ENCODE measurements at regions not wholly inside any gene's neighbourhood (a gene's known extent, or its start where the extent isn't known, plus 50 kb on each side); places are given as distances from the start of the nearest gene placed in this dataset.

DNA sequence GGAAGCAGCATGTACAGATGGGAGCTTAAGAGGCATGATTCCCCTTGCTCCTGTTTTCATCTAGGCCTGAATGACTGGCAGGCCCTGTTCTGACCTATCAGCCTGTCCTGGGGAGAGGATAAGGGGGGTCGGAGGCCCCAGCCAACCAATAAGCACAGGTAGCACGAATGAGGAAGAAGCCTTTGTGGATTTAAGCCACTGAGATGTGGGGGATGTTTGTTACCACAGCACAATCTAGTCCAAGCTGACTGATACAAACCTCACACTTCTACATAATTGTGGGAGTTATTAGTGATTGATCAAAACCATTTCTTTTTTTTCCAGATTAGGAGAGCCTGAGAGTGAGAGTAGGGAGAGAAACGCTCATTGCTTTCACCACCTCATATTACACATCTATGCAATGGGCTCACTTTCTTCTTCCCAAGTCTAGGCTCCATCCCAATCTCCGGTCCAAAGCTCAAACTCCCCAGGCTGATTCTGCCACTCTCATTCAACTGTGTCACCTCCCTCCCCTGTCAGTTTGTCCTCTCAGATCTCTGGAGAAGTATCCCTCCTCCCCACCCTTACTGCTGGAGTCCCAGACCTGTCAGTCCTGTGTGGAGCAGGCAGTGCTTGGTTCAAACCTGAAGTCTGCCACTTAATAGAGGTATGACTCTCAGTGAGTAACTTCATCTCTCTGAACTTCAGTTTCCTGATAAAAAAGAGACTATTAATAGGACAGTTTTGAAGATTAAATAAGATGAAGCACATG is 220.5 kb downstream of the PTPRU start:
- no peaks in the 10 kb centered on the region for H3K9me3 ChIP-seq (ENCODE audit: low read length)
- H3F3A ChIP-seq (ENCODE audit: insufficient read depth, low read length, poor library complexity, severe bottlenecking), result no peaks in the 10 kb centered on the region
- H3K79me2 ChIP-seq (replicated peaks; ENCODE audit: insufficient read depth, low read length), result no peaks in the 10 kb centered on the region
- no peaks in the 10 kb centered on the region for H3K27me3 ChIP-seq (ENCODE audit: insufficient read depth, low read depth, low read length)
- TF ChIP-seq EP300 (conservative IDR thresholded peaks at IDR 0.05; ENCODE audit: poor library complexity, severe bottlenecking) (no peak), MXI1 (conservative IDR thresholded peaks at IDR 0.05; ENCODE audit: poor library complexity, severe bottlenecking) (no peak), EZH2 (IDR thresholded peaks at IDR 0.05; ENCODE audit: borderline replicate concordance, insufficient read depth, low read length, poor library complexity, severe bottlenecking) (no peak), TAF1 (IDR thresholded peaks at IDR 0.05; ENCODE audit: low read depth) (no peak), RAD21 (conservative IDR thresholded peaks at IDR 0.05) (no peak), POLR2AphosphoS5 (IDR thresholded peaks at IDR 0.05) (no peak), SMC3 (conservative IDR thresholded peaks at IDR 0.05; ENCODE audit: poor library complexity) (no peak)
- TF ChIP-seq, protein P1, sequence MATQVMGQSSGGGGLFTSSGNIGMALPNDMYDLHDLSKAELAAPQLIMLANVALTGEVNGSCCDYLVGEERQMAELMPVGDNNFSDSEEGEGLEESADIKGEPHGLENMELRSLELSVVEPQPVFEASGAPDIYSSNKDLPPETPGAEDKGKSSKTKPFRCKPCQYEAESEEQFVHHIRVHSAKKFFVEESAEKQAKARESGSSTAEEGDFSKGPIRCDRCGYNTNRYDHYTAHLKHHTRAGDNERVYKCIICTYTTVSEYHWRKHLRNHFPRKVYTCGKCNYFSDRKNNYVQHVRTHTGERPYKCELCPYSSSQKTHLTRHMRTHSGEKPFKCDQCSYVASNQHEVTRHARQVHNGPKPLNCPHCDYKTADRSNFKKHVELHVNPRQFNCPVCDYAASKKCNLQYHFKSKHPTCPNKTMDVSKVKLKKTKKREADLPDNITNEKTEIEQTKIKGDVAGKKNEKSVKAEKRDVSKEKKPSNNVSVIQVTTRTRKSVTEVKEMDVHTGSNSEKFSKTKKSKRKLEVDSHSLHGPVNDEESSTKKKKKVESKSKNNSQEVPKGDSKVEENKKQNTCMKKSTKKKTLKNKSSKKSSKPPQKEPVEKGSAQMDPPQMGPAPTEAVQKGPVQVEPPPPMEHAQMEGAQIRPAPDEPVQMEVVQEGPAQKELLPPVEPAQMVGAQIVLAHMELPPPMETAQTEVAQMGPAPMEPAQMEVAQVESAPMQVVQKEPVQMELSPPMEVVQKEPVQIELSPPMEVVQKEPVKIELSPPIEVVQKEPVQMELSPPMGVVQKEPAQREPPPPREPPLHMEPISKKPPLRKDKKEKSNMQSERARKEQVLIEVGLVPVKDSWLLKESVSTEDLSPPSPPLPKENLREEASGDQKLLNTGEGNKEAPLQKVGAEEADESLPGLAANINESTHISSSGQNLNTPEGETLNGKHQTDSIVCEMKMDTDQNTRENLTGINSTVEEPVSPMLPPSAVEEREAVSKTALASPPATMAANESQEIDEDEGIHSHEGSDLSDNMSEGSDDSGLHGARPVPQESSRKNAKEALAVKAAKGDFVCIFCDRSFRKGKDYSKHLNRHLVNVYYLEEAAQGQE (IDR thresholded peaks at IDR 0.05; ENCODE audit: borderline replicate concordance), result no peak
- TF ChIP-seq, protein P2, sequence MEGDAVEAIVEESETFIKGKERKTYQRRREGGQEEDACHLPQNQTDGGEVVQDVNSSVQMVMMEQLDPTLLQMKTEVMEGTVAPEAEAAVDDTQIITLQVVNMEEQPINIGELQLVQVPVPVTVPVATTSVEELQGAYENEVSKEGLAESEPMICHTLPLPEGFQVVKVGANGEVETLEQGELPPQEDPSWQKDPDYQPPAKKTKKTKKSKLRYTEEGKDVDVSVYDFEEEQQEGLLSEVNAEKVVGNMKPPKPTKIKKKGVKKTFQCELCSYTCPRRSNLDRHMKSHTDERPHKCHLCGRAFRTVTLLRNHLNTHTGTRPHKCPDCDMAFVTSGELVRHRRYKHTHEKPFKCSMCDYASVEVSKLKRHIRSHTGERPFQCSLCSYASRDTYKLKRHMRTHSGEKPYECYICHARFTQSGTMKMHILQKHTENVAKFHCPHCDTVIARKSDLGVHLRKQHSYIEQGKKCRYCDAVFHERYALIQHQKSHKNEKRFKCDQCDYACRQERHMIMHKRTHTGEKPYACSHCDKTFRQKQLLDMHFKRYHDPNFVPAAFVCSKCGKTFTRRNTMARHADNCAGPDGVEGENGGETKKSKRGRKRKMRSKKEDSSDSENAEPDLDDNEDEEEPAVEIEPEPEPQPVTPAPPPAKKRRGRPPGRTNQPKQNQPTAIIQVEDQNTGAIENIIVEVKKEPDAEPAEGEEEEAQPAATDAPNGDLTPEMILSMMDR (IDR thresholded peaks at IDR 0.05; ENCODE audit: poor library complexity, severe bottlenecking), result no peak
- no peak overlapping the region for H3K4me3 ChIP-seq (ENCODE audit: low read length)
- no peaks in the 10 kb centered on the region for H4K20me1 ChIP-seq (ENCODE audit: insufficient read depth)
- H3K9ac ChIP-seq (ENCODE audit: low read length), result no peak overlapping the region
- H3K4me2 ChIP-seq (ENCODE audit: low read length), result no peak overlapping the region
- H3K36me3 ChIP-seq (ENCODE audit: insufficient read depth, low read length), result no peaks in the 10 kb centered on the region
- no peak overlapping the region for H2AFZ ChIP-seq (ENCODE audit: low read depth, low read length)
- H3K27ac ChIP-seq (ENCODE audit: low read length), result no peak overlapping the region
- no peaks in the 10 kb centered on the region for H3K9me2 ChIP-seq (ENCODE audit: insufficient read depth, low read length)

DNA sequence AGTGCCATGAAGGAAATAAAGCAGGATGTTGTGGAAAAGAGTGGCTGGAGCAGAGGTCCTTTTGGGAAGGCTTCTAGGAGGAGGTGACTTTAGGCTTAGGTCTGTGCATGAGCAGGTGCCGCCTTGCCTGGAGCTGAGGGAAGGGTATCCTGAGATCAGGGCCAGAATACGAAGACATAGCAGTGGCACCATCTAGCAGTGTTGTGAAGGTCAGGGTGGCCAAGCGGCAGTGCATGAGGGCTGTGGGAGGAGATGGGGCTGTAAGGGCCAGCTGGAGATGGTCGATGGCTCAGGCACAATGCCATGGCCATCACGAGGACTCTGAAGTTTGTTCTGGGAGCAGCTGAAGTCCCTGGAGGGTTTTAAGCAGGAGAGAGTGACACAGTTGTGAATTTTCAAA is 219.5 kb downstream of the PTPRU start:
- TF ChIP-seq SMC3 (conservative IDR thresholded peaks at IDR 0.05; ENCODE audit: poor library complexity) (no peak), MXI1 (conservative IDR thresholded peaks at IDR 0.05; ENCODE audit: poor library complexity, severe bottlenecking) (no peak), EZH2 (IDR thresholded peaks at IDR 0.05; ENCODE audit: borderline replicate concordance, insufficient read depth, low read length, poor library complexity, severe bottlenecking) (no peak), TAF1 (IDR thresholded peaks at IDR 0.05; ENCODE audit: low read depth) (no peak), POLR2AphosphoS5 (IDR thresholded peaks at IDR 0.05) (no peak), RAD21 (conservative IDR thresholded peaks at IDR 0.05) (no peak), EP300 (conservative IDR thresholded peaks at IDR 0.05; ENCODE audit: poor library complexity, severe bottlenecking) (no peak)
- TF ChIP-seq, protein P2 (IDR thresholded peaks at IDR 0.05; ENCODE audit: poor library complexity, severe bottlenecking), result no peak
- TF ChIP-seq, protein P1 (IDR thresholded peaks at IDR 0.05; ENCODE audit: borderline replicate concordance), result no peak
- H3K27ac ChIP-seq (ENCODE audit: low read length), result no peak overlapping the region

More for the DNA sequence above, 219.5 kb downstream of the PTPRU start:
- Histone ChIP-seq H3K9ac (ENCODE audit: low read length) (no peak overlapping the region), H3K36me3 (ENCODE audit: insufficient read depth, low read length) (no peaks in the 10 kb centered on the region), H3F3A (ENCODE audit: insufficient read depth, low read length, poor library complexity, severe bottlenecking) (no peaks in the 10 kb centered on the region), H3K79me2 (replicated peaks; ENCODE audit: insufficient read depth, low read length) (no peaks in the 10 kb centered on the region), H2AFZ (ENCODE audit: low read depth, low read length) (no peak overlapping the region), H3K4me3 (ENCODE audit: low read length) (no peak overlapping the region), H3K27me3 (ENCODE audit: insufficient read depth, low read depth, low read length) (no peaks in the 10 kb centered on the region), H4K20me1 (ENCODE audit: insufficient read depth) (no peaks in the 10 kb centered on the region), H3K9me3 (ENCODE audit: low read length) (no peaks in the 10 kb centered on the region), H3K9me2 (ENCODE audit: insufficient read depth, low read length) (no peaks in the 10 kb centered on the region), H3K4me2 (ENCODE audit: low read length) (no peak overlapping the region)

Data from neural cell (in vitro differentiated cells).